ENCODE measurements at regions not wholly inside any gene's neighbourhood (a gene's known extent, or its start where the extent isn't known, plus 50 kb on each side); places are given as distances from the start of the nearest gene placed in this dataset.

DNA sequence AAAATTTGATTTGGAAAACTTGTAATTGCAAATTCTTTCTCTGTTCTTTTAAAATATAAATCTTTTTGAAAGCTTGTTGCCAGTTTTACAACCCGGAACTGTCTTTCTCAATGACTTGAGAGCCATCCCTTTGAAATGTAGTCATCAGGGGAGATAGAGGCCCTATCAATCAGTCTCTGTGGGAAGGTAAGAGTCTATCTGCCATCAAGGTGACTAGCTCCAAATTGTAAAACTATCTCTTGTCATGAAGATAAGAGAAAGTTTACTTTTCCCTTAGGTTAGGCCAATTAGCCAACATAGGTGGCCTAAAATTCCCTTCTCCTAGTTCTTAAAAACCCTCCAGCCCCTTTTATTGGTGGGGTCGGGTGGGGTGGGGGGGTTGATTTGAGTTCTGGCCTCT is 469.1 kb upstream of the IRAK1BP1 start:
- no peak for DNase-seq

DNA sequence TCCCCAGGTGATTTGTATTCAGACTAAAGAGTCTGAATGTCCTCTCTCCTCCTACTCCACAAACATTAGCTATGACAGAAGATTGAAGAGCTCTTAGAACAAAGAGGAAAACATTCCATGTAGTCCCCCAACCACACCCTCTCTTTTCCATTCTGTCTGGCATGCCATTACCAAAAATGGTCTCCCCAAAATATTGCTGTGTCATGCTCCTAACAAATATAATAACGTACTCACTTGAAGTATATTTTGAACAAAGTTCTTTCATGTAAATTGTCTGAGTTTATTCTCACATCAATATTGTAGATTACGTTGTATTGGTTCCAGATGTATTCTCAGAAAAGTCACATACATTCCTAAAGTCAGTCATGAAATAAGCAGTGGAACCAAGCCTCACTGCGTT is 467.3 kb upstream of the IRAK1BP1 start:
- DNase-seq: no peak

DNA sequence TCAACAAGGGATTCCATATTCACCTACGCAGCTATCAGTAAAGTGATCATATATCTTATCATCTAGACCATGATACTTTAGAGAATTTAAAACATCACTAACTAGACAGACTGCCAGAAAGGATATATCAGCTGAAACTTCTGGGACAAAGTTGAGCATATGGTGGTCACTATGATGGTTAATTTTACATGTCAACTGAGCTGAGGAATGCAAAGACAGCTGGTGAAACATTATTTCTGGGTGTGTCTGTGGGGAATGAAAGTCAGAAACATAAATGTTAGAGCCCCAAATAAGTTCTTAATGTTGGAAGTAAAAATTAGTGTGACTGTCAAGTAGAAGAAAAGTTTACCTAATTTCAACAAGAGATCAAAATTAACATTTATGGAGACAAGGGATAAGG is 440.0 kb upstream of the IRAK1BP1 start:
- DNase-seq: no peak

DNA sequence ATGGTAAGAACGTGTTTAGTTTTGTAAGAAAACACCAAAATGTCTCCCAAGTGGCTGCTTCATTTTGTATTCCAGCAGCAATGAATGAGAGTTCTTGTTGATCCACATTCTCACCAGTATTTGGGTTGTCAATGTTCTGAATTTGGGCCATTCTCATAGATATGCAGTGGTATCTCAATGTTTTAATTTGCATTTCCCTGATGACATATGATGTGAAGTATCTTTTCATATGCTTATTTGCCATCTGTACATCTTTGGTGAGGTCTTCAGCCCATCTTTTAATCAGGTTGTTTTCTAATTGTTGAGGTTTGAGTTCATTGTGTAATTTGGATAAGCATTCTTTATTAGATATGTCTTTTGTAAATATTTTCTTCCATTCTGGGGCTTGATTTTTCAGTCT is 436.8 kb upstream of the IRAK1BP1 start:
- no peak for DNase-seq

DNA sequence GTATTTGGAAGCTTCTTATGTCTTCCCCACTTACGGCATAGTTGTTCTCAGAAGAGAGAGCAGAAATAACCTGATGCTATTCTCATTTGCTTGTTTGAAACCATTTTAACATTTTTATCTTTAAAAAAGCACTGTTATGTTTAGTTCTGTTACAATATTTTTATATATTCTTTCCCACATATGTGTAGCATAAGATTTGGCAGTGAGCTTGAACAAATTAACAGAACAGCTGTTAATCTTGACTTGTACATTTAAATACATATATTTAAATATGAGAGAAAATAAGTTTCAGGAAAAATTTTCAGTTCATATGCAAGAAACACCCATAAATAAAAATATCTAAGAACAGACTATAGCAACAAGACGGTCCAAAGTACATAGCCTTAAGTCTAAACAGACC is 431.7 kb upstream of the IRAK1BP1 start:
- no peak for DNase-seq

DNA sequence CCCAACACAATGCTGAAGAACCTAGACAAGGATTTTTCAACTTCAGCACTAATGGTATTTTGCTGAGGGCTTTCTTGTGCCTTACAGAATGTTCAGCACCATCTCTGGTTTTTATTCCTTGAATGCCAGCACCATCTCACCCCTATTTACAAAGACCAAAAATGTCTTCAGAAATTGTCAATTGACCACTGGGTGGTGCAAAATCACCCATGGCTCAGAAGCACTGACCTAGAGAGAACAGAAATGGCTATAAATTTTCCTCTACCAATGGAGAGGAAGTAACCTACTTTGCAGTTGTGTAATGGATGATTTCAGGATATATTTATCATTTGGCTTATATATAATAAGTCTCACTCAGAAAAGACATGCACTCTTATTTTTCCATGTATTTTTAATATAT is 431.0 kb upstream of the IRAK1BP1 start:
- no peak for DNase-seq

DNA sequence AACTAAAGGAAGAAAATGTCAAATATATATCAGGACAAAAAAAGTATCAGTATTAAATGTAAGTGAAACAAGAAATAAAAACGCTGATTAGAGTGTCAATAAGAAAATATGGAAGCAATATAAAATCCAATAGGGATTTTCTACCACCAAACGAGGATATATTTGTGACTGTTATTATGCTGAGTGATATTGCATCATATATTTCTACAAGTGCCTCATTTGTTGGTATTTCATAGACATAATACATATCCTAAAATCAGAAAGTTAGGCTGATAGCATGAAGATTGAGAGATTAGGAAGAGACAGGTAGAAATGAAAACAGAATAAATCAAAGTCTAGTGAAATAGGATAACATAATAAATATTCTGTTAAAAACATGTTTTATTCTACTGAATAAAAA is 429.2 kb upstream of the IRAK1BP1 start:
- DNase-seq: no peak

DNA sequence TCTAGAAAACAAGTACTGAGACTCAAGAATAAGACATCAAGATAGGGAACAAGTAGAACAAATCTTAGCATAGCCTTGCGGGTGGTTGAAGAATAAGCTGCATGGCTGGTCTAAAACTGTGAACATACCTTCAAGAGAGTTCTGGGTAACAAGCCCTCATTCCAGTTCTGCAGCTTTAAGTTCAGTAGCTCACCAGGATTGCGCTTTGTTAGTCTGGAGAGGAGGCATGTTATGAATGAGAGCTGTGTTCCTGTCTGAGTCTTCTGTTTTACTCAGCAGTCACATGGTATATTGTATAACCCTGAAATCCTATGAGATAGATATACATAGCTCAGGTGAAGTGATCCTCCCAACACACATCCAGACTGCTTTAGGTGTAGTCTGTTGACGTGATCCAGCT is 406.6 kb upstream of the IRAK1BP1 start:
- DNase-seq: no peak

DNA sequence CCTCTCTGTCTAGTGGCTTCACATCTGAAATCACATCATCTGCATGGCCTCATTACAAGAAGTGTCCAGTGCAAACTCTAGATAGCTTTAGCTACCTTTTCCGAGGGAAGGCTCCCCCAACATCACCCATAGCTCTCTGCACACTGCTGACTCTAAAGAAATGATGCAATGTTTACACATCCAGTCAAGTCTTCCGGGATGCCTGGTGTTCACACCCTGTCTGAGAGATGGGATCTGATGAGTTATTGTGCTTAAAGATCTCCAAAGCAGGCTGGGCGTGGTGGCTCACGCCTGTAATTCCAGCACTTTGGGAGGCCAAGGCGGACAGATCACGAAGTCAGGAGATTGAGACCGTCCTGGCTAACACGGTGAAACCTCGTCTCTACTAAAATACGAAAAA is 404.6 kb upstream of the IRAK1BP1 start:
- DNase-seq: no peak

DNA sequence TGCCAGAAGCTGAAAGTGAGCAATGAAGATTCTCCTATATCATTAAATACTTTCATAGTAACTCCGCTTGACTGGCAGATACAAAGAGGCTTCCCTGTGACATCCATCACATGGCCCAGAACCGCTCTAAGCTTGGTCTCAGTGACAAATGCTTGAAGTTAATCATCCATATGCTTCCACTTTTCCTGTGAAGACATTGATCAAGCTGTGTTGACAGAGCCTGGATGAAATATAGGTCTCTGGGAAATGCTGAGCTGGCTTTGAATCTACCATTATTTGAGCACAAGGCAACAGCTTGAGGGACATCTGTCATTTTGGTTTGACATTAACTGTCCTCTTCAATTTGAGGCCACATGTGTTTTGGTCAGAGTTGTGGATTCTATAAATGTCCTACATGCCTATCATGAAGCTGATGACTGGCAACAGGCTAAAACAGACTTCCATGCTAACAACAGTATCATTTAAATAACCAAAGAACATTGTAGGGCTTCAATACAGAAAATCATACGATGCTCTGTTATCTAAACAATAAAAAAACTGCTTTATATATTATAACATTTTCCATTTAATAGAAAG is 402.2 kb upstream of the IRAK1BP1 start:
- DNase-seq: no peak

DNA sequence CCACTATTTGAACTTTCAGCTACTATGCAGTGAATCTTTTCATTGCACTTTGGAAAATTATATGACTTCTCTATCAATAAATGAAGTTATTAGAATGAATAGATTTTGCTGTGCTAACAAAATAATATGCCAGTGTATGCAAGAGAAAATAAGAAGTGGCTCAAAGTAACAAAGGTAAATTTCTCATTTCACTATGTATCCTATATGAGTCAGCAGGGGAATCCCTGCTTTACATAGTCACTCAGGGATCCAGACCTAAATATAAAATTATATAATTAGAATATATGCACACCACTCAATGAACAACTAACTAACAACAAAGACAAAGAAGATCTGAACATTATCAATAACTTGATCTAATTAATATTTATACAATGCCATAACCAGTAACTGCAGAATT is 390.8 kb upstream of the IRAK1BP1 start:
- DNase-seq: no peak

DNA sequence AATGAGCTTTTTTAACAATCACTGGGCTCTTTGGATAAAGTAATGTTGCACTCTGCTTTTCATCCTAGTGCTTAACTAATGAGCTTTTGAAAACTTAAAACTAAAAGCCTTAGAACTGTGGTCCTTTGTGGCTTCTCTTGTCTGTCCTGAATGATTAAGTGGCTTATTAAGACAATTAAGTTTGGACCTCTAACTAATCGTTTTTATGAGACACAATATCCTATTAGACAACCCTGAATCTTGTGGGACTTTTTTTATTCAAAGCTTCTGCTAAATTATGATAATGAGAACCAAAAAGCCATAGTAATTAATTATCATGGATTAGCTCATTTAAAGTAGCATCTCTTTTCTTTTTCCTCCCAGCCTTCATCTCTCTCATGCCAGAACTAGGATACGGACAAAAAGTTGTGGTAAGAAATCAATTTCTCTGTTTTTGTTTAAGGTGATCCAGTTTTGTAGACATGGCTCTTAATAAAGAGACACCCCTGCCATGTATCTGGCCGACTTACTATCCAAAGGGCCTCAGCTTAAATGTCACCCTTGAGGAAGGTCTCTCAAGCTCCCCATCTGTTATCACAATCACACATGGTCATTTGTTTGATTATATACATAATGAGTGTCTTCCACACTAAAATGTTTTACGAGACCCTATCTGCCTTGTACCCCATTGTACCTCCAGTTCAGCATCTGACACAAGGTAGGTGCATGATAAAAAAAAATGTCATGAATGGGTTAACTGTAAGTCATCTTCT is 384.4 kb upstream of the IRAK1BP1 start:
- no peak for DNase-seq

DNA sequence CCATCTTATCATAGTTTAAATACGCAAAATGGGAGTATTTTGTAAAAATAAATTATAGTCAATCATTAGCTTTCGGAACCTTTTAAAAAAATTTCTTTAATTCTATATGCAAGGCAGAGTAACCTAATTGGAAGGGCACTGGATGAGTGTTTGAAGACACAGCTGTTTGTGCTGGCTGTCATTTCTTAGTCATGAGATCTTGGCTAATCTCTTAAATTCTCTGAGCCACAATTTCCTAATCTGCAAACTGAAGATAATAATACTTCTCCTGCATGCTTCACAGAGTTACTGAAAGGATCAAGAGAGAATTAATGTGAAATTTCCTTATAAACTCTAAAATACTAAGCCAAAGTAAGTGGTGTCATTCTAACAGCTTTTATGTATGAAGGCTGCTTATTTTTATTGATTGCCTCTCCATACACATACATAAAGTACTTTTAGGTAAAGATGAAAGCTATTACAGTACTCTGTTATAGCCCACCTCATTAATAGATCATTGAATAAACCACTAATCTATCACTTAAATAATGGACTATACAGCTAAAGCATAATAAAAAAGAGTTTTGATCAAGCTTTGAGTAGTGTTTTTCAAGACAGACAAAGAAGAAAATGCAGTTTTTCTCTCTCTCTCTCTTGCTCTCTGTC is 383.7 kb upstream of the IRAK1BP1 start:
- no peak for DNase-seq

DNA sequence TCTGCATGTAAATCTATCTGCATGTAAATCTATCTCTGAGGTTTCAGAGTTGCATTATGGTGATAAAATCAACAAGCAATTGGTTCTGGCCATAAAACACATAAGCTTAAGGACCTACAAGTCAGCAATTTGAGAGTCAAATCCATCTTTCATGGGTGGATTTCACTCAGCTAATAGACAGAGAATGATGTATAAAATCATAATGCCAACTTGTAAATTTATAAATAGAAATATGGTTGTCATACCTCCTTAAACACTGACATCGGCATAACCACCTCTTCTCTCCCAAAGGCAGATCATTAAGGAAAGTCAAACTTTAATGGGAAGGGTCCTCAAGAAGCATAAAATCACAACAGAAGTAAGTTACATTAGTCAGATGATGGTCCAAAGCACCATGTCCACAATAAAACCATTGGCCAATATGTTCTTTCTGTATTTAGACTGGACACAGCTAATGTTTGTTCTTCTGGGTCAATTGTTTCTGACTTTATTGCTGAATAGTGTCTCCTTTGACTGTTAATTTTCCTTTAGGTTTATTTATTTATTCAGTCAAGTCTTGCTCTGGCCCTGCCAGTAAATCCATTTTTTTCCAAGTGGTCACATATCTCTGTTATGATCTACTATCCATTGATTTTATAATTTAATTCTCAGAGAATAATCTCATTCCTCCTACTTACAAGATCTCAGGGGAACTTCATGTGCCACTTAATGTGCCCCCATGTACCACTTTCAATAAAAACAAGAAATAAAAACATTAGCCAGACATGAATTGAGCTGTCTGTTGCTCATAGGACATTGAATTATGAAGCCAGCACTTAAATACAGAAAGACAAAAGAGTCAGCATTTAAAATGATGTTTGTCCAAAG is 382.9 kb upstream of the IRAK1BP1 start:
- no peak for DNase-seq

DNA sequence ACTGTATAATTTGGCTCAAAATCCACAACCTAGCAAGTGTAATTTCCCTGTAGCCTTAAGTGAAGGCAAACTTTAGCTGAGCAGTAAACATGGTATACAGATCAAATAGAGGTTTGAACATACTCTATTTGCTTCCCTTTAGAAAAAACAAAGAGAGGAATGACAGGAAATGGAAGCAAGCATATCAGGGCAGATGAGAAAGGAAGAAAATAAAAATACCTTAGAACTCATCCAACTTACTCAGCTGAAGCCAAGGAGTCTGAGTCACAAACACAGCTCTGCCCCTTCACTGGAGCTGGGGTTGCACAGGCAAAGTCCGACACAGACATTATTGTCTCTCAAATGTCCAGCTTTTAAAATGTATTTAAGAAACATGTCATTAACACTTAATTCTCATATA is 379.9 kb upstream of the IRAK1BP1 start:
- DNase-seq: no peak

DNA sequence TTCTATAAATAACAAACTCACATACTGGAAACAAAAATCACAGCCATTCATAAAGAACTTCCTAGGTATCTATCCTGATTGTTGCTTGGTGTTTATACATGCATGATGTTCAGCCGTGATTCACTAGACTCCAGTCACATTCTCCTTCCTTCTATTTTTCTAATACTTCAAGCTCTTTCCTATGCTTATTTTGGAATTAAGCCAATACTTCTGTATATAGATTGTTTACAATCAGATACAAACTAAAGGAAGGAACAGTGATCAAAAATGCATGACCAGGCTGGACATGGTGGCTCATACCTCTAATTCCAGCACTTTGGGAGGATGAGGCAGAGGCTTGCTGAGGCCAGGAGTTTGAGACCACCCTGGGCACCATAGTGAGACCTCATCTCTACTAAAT is 377.5 kb upstream of the IRAK1BP1 start:
- no peak for DNase-seq

DNA sequence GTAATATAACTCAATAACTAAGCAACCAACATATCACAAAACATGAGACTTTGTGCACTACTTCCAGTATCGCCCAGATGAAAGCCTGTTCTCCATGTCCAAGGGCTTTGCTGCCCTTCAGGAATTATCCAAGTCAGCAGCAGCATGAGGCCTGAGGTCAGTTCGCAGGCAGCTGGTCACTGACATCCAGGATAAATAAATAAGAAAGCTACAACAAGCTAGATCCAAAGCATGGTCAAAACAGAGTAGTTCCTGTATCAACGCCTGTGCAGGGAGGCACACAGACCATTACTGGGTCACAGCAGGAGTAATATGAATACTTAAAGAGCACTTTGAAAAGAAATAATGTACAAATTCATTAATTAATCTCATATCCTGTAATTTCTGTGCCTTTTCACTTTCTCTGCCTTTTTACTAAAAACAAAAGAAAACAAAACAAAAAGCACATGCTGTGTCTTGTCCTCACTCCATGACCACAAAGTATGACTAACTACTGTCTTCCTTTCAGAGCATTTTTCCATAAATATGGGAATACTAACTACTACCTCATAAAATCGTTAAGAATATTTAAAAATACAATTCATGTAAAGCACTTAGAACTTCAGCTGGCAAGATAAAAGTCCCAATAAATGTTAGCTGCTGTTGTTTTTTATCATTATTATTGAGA is 374.9 kb upstream of the IRAK1BP1 start:
- no peak for DNase-seq

DNA sequence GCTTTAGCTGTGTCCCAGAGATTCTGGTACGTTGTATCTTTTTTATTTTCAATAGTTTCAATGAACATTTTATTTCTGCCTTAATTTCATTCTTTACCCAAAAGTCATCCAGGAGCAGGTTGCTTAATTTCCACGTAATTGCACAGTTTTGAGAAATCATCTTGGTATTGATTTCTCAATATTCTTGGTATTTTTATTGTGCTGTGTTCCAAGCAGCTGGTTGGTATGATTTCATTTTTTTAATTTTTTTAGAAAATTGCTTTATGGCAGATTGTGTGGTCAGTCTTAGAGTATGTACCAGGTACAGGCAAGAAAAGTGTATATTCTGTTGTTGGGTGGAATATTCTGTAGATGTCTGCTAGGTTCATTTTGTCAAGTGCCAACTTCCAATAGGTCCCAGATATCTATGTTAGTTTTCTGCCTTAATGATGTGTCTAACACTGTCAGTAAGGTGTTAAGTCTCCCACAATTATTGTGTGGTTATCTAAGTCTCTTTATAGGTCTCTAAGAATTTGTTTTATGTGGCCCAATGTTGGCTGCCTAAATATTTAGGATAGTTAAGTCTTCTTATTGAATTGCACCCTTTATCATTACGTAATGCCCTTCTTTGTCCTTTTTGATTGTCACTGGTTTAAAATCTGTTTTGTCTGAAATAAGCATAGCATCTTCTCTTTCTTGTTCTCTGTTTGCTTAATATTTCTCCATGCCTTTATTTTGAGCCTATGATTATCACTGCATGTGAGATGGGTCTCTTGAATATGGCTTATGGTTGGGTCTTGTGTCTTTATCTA is 366.9 kb upstream of the IRAK1BP1 start:
- no peak for DNase-seq

DNA sequence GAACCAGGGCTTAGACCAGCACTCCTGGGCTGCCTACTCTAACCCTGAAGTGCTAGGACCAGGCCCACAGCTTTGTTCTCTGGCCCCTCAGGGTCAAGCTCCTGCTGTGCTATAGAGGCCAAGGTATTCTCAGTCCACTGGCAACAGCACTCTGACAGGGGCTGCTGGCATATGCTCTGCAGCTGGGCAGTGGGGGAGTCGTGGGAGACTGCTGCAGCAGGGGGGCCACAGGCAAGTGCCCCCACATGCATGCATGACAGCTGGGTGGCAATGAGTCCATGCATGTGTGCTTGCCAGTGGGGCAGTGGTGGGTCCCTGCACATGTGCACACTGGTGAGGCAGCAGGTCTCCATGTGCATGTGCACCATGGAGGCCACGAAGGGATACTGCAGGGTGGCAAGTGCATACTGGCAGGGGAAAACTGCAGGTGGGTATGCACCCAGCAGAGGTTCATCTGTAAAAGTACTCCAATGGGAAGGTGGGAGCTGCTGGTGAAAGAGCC is 364.9 kb upstream of the IRAK1BP1 start:
- DNase-seq: no peak

DNA sequence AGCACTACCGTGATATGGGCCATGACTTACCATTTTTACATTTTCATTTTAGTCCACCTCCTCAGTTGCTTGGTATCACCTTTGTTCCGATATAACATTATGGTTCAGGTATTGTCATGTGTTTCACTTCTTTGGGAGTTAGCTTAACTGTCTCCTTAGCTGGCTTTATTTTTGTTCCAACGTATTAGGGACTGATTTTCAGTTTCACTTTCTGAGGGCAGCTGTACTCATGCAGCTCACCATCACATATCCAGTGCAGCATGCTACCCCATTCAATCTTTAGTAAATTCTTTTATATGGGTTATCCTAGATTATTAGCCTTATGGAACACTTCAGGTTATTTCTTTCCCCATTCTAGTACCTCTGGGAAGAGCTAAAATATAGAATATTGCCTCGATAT is 362.2 kb upstream of the IRAK1BP1 start:
- DNase-seq: no peak

DNA sequence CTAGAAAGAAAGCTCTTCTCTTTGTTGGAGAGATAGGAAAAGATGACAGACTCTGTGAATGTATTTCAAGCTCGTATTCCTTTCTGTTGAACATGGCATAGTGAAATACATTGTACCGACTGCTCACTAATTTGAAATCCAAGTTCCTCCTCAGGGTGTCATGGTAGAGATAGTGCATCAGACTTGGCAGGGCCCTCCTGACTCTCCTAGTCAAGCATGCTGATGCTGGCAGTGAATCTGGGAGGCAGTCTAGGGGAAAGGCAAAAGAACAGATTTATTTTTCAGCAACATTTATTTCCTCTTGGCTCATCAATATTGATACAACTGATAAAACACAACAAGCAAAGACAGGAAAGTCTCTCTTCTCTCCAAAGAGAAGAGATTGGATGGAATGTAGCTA is 356.3 kb upstream of the IRAK1BP1 start:
- no peak for DNase-seq

DNA sequence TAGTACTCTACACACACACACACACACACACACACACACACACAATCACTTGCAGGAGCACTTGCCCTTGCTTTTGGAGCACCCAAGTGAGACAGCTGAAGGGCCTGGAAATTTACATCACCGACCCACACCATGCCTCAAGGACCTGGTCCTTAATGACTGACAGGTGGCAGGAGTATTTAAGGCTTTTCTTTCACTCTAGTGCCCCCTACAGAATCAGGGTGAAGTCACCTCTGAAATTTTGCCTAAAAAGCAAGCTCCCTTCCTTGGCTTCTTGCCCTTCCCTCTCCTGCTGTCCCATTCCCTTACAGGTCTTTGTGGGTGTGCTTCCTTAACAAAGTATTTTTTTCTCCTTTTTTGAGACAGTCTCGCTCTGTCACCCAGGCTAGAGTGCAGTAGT is 353.5 kb upstream of the IRAK1BP1 start:
- DNase-seq: no peak
